ENCODE measurements at regions not wholly inside any gene's neighbourhood (a gene's known extent, or its start where the extent isn't known, plus 50 kb on each side); places are given as distances from the start of the nearest gene placed in this dataset.

- no peak for DNase-seq
These were observed 269.1 kb downstream of the NDFIP2 start for GRCh38 chr13:79749984-79750551.

- no peak for DNase-seq
These were observed 268.6 kb downstream of the NDFIP2 start for GRCh38 chr13:79749566-79749965.

GRCh38 chr13:79745081-79745480, 264.1 kb downstream of the NDFIP2 start:
- no peak for DNase-seq

GRCh38 chr13:79742923-79743322, 262.0 kb downstream of the NDFIP2 start:
- no peak for DNase-seq

GRCh38 chr13:79740991-79741390, 260.0 kb downstream of the NDFIP2 start:
- DNase-seq = no peak

- no peak for DNase-seq
These were observed 255.4 kb downstream of the NDFIP2 start for GRCh38 chr13:79736356-79736755.

GRCh38 chr13:79735228-79735627, 254.3 kb downstream of the NDFIP2 start:
- DNase-seq = no peak

- DNase-seq = no peak
These were observed 246.1 kb downstream of the NDFIP2 start for GRCh38 chr13:79727086-79727485.

- DNase-seq = no peak
These were observed 244.9 kb downstream of the NDFIP2 start for GRCh38 chr13:79725841-79726240.

- no peak for DNase-seq
These were observed 243.6 kb downstream of the NDFIP2 start for GRCh38 chr13:79724348-79725103.

GRCh38 chr13:79723519-79724024, 242.6 kb downstream of the NDFIP2 start:
- DNase-seq = no peak

- no peak for DNase-seq
These were observed 242.0 kb downstream of the NDFIP2 start for GRCh38 chr13:79722885-79723445.

GRCh38 chr13:79716191-79716590, 235.2 kb downstream of the NDFIP2 start:
- no peak for DNase-seq

- DNase-seq = no peak
These were observed 230.7 kb downstream of the NDFIP2 start for GRCh38 chr13:79711631-79712030.

- DNase-seq = no peak
These were observed 229.4 kb downstream of the NDFIP2 start for GRCh38 chr13:79710376-79710775.

- DNase-seq = no peak
These were observed 228.5 kb downstream of the NDFIP2 start for GRCh38 chr13:79709471-79709870.

GRCh38 chr13:79703772-79704171, 222.8 kb downstream of the NDFIP2 start:
- DNase-seq = no peak

- DNase-seq = no peak
These were observed 214.8 kb downstream of the NDFIP2 start for GRCh38 chr13:79695754-79696153.

GRCh38 chr13:79692846-79693245, 211.9 kb downstream of the NDFIP2 start:
- no peak for DNase-seq

GRCh38 chr13:79691826-79692225, 210.9 kb downstream of the NDFIP2 start:
- no peak for DNase-seq

GRCh38 chr13:79688741-79689140, 207.8 kb downstream of the NDFIP2 start:
- no peak for DNase-seq

GRCh38 chr13:79686441-79686840, 205.5 kb downstream of the NDFIP2 start:
- DNase-seq = no peak

GRCh38 chr13:79684371-79684770, 203.4 kb downstream of the NDFIP2 start:
- DNase-seq = no peak

- DNase-seq = no peak
These were observed 201.2 kb downstream of the NDFIP2 start for GRCh38 chr13:79682164-79682563.
